H1 (cell line): ENCODE measurements at regions not wholly inside any gene's neighbourhood (a gene's known extent, or its start where the extent isn't known, plus 50 kb on each side); places are given as distances from the start of the nearest gene placed in this dataset.

Source experiments
- BACH1 ChIP-seq: IDR thresholded peaks from 2 replicates; pipeline ENCODE4 v1.6.1; 2012; ENCODE audit warnings: low read length, improper control_type of control experiment
- CHD1 ChIP-seq: IDR thresholded peaks from 2 replicates; pipeline ENCODE4 v1.6.1; 2012; ENCODE audit warnings: low read depth, low read length, improper control_type of control experiment

- TF ChIP-seq CHD1: no peak
- no peak for TF ChIP-seq BACH1
Observed at GRCh38 chr12:97246368-97246767, 216.2 kb upstream of the RMST start (continued).
